ENCODE measurements at regions not wholly inside any gene's neighbourhood (a gene's known extent, or its start where the extent isn't known, plus 50 kb on each side); places are given as distances from the start of the nearest gene placed in this dataset.
"Not testable (repeated sequence)": the region's sequence is repeated elsewhere in the genome, so short reads cannot be mapped to it uniquely, and the experiment has no call there.

- DNase-seq, result no peak
These were observed 70.0 kb downstream of the MZT1 start for GRCh38 chr13:72657379-72657778.

GRCh38 chr13:72656357-72656756 lies 71.1 kb downstream of the MZT1 start:
- DNase-seq, result no peak

- DNase-seq, result no peak
These were observed 73.9 kb downstream of the MZT1 start for GRCh38 chr13:72653506-72653905.

GRCh38 chr13:72652681-72653080 lies 74.7 kb downstream of the MZT1 start:
- no peak for DNase-seq

- peak; percentile 45 for DNase-seq
These were observed 76.3 kb downstream of the MZT1 start for GRCh38 chr13:72651144-72651543.

- no peak for DNase-seq
These were observed 77.3 kb downstream of the MZT1 start for GRCh38 chr13:72650051-72650700.

- peak; percentile 27 for DNase-seq
These were observed 78.8 kb downstream of the MZT1 start for GRCh38 chr13:72648513-72649065.

GRCh38 chr13:72647422-72647821 lies 80.0 kb downstream of the MZT1 start:
- DNase-seq, result no peak

- DNase-seq, result no peak
These were observed 81.9 kb downstream of the MZT1 start for GRCh38 chr13:72645521-72645920.

GRCh38 chr13:72643311-72643989 lies 84.0 kb downstream of the MZT1 start:
- peak; percentile 80 for DNase-seq

GRCh38 chr13:72639377-72639776 lies 88.1 kb downstream of the MZT1 start:
- DNase-seq, result no peak

- DNase-seq, result no peak
These were observed 89.2 kb downstream of the MZT1 start for GRCh38 chr13:72638059-72638815.

- DNase-seq, result no peak
These were observed 89.9 kb downstream of the MZT1 start for GRCh38 chr13:72637561-72637960.

GRCh38 chr13:72634859-72635258 lies 92.6 kb downstream of the MZT1 start:
- DNase-seq, result no peak

- DNase-seq, result no peak
These were observed 104.9 kb downstream of the MZT1 start for GRCh38 chr13:72622546-72622945.

GRCh38 chr13:72620874-72621273 lies 106.6 kb downstream of the MZT1 start:
- no peak for DNase-seq

- DNase-seq, result no peak
These were observed 109.5 kb downstream of the MZT1 start for GRCh38 chr13:72617951-72618350.

- no peak for DNase-seq
These were observed 110.2 kb downstream of the MZT1 start for GRCh38 chr13:72617186-72617585.

GRCh38 chr13:72610251-72610891 lies 117.1 kb downstream of the MZT1 start:
- not testable (repeated sequence) for DNase-seq

GRCh38 chr13:72599178-72599743 lies 128.2 kb downstream of the MZT1 start:
- no peak for DNase-seq

GRCh38 chr13:72590091-72590740 lies 137.2 kb downstream of the MZT1 start:
- DNase-seq, result no peak

GRCh38 chr13:72586518-72586917 lies 140.9 kb downstream of the MZT1 start:
- DNase-seq, result no peak
